Brain pericyte (primary cell): ENCODE measurements at regions not wholly inside any gene's neighbourhood (a gene's known extent, or its start where the extent isn't known, plus 50 kb on each side); places are given as distances from the start of the nearest gene placed in this dataset.
A peak's percentile ranks its signal among the peaks of the same experiment; 100 is the strongest.
"Not testable (repeated sequence)": the region's sequence is repeated elsewhere in the genome, so short reads cannot be mapped to it uniquely, and the experiment has no call there.

ENCODE experiments used
- DNase-seq: peaks from one replicate; pipeline ENCODE4 v3.0.0-alpha.2; 2012; ENCODE audit warnings: low read depth, low spot score

- no peak for DNase-seq
These were observed 274.4 kb upstream of the CHAC2 start for GRCh38 chr2:53493210-53493609.

- peak; percentile 5 for DNase-seq
These were observed 276.9 kb upstream of the CHAC2 start for GRCh38 chr2:53490659-53491058.

DNA sequence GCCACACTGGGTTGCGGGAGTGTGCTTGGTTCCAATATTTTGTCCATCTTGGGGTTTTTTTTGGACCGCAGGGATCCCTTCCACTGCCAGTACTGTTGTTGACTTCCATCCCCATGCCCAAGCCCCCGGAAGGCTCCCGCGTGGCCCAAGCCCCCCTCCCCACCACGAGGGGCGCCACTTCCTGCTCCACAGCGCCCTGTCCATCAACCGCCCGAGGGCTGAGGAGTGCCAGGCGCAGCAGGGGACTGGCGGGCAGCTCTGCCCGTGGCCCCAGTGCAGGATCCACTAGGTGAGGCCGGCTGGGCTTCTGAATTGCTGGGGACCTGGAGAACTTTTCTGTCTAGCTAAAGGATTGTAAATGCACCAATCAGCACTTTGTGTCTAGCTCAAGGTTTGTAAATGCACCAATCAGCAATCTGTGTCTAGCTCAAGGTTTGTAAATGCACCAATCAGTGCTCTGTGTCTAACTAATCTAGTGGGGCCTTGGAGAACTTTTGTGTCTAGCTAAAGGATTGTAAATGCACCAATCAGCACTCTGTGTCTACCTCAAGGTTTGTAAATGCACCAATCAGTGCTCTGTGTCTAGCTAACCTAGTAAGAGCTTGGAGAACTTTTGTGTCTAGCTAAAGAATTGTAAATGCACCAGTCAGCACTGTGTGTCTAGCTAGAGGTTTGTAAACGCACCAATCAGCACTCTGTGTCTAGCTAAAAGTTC, 281.3 kb upstream of the CHAC2 start:
- not testable (repeated sequence) for DNase-seq

- no peak for DNase-seq
These were observed 282.4 kb upstream of the CHAC2 start for GRCh38 chr2:53485021-53485728.

- DNase-seq = no peak
These were observed 283.1 kb upstream of the CHAC2 start for GRCh38 chr2:53484531-53484930.

DNA sequence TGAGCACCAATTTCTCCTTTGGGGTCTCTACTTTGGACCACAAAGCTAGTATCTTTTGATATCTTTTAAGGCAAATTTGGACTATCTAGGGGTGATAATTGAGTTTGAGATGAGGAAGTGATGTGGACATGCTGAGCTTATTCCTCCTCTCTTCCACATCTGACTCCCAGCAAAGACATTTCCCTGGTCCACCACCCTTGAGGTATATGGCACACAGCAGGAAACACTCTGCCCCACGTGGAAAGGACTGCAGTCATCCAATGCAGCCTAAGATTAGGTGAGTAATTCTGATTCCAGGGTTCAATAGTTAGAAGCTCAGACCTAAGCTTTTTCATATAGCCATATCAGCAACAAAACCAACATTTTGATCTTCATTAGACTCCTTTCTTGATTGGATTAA, 290.1 kb upstream of the CHAC2 start:
- no peak for DNase-seq

DNA sequence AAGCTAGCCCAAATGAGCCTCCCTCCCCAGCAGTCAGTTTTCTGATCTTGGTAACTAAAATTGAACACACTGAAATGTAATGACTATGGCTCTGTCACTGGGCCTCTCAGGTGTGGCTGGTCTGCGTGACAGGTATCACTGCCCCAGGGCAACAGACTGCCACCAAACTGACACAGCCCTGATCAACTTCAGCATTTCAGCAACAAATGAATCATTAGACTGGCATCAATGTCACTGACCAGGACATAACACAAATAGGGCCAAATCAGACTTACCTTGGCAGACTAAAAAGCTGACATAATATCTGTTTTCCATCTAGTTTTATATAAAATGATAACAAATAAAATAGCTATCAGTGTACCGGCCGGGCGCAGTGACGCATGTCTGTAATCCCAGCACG, 290.8 kb upstream of the CHAC2 start:
- no peak for DNase-seq

- no peak for DNase-seq
These were observed 291.8 kb upstream of the CHAC2 start for GRCh38 chr2:53475766-53476165.

GRCh38 chr2:53475321-53475720, 292.3 kb upstream of the CHAC2 start:
- peak; percentile 26 for DNase-seq

- no peak for DNase-seq
These were observed 292.7 kb upstream of the CHAC2 start for GRCh38 chr2:53474914-53475313.

GRCh38 chr2:53473775-53474311, 293.8 kb upstream of the CHAC2 start:
- no peak for DNase-seq

DNA sequence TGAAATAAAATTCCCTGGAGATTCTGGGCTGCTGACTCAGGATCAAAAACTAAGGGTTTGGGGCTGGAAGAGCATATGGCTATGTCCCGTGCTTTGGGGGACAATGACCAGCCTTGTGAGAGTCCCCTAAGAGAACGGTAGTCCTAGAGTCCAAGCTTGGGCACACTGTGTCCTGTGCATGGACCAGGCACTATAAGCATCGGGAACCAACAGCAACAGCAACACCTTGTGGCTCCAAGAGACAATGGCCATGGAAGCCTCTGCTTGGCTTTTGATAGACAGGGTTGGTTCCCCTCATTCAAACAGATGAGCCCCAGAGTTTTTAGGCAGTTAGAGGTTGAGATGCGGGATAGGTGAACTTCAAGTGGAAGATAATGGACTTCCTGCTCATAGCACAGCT, 294.4 kb upstream of the CHAC2 start:
- no peak for DNase-seq

GRCh38 chr2:53467467-53468180, 300.0 kb upstream of the CHAC2 start:
- no peak for DNase-seq

DNA sequence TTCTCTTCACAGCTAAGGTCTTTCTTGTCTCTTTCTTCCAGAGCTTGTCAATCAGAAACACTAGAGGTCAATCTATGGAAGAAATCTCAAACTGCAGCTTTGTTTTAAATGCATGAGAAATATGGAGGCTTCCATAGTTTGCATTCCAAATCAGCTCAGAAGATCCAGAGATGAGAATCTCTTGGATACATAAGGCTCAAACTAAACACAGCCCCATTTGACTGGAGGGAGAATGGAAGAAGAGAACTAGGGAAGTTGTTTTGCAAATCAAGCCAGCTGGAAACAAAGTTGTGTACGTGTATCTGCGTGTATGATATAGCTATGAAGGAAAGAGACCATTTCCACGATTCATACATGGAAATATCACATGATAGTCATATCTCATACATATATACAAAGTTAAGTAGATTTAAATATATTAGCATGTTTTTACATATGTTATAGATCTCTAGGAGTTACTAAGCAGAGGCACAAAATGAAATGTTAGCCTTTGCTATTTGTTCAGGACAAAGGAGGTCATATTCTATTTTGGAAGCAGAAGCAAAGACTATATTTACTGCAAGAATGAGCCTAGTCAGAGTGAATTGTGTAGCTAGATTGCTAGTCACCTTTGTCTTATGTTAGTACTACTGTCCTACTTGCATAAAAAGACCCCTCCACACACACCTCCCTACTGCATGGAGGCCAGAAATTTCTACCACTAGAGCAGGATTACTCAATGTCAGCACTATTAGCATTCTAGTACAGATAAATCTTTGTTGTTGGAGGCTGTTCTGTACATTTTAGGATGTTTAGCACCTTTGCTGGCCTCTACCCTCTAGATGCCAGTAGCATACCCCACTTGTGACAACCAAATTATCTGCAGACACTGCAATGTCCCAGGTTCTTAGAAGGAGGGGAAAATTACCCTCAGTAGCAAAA, 303.5 kb upstream of the CHAC2 start:
- DNase-seq = no peak

GRCh38 chr2:53460937-53461336, 306.7 kb upstream of the CHAC2 start:
- DNase-seq = no peak

DNA sequence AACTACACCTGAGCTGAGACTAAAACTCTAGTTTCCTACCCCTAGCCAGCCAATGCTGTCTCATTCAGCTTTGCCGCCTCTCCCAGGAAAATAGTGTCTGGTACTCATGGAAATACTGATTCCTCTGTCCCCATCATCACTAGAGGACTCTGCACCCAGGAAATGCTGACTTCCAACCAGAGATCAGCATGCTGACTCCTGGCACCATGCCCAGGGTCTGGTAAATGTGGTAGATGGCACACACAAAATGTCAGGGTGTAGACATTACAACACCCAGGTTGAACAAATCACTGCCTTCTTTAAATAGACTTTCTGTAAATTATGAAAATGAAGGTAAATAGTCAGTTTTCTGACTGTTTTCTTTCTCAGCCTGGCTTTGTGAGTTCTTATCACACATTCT, 307.3 kb upstream of the CHAC2 start:
- DNase-seq = no peak

- DNase-seq = no peak
These were observed 312.5 kb upstream of the CHAC2 start for GRCh38 chr2:53455094-53455493.

DNA sequence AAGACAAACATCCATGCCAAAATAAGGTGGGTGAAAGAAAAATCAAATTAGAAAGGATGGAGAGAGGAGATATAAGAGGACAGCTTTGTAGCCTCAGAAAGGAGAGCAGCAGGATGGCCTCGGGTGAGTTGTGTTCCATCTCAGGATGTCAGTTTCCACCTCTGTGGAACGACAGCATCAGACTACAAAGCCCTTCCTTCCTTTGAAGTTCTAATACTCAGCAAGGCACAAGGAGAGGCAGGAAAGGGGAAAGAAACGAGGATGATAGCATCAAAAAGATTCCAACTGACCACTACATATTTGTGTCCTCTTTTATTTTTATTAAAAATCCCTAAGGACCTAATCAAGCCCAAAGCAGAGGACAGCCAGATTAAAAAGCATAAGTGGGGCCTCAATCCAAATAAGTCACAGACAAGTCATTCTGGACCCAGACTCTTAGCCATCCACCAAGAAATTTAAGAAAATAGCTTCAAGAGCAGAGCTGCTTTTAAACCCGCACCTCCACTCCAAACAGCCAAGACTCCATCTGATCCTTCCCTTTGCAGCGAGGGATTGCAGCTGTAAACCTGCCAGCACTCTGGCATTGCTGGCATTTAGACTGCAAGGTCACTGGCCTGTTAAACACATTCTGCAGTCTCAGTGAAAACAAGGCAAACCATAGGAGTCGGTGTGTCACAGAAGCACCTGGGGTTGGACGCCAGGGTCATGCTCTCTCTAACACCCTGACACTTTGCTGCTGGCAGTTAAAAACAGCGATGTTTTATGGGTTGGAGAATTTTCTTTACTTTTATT, 314.5 kb upstream of the CHAC2 start:
- no peak for DNase-seq

DNA sequence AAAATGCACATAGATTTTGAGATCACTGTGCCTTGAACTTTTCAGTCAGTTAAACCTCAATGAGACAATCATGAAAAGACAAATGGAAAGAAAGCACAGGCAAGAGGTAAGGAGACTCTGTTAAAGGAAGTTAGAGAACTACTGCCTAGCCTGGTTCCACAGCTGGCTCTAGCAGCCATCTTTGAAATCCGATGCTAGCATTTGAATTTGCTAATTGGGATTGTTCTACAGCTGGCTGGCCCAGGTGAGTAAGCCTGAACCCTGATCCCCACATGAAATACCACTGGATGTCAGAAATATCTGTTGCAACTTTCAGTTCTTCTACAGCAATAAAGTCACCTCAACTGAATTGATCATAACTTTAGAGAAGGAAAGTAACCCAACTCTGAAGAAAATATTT, 315.2 kb upstream of the CHAC2 start:
- no peak for DNase-seq

GRCh38 chr2:53450923-53451322, 316.7 kb upstream of the CHAC2 start:
- no peak for DNase-seq

DNA sequence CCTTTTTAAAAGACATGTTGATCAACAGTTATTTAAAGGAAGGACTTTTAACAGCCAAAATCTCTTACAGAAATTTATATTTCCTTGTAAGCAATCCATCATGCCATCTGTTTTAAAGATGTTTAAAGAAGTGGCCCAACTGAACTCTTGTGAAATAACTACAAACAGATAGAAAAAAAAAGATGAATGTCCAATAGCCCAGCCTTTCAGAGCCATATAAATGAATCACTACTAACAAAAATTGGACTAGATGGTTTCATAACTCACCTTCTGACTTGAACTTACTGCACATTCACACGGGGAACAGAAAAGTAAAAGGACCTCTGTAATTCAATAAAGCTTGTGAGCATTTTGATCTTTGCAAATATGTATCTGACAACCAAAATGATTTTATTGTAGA, 319.0 kb upstream of the CHAC2 start:
- no peak for DNase-seq
